Spinal cord (tissue), 9 donors: ENCODE measurements at regions not wholly inside any gene's neighbourhood (a gene's known extent, or its start where the extent isn't known, plus 50 kb on each side); places are given as distances from the start of the nearest gene placed in this dataset.

Experiments
- DNase-seq, 6 donors: peaks; one replicate each; pipeline versions ENCODE4 v3.0.0 to v3.0.0-alpha.2; 2013 to 2015; ENCODE audit warnings: low spot score in 6 of 6, low read depth in 4 of 6
- H3K27ac ChIP-seq: one replicate; pipeline ENCODE4 v1.5.1; 2013; ENCODE audit warnings: low read depth, low read length, control low read depth
- H3K27me3 ChIP-seq: one replicate; pipeline ENCODE4 v1.6.1; 2013; ENCODE audit warnings: low read length; ENCODE audit not compliant: control insufficient read depth, insufficient read depth
- H3K36me3 ChIP-seq: one replicate; pipeline ENCODE4 v1.6.1; 2013; ENCODE audit warnings: low read length; ENCODE audit not compliant: control insufficient read depth, insufficient read depth
- H3K4me1 ChIP-seq: one replicate; pipeline ENCODE4 v1.6.1; 2013; ENCODE audit warnings: low read length; ENCODE audit not compliant: control insufficient read depth, insufficient read depth
- H3K4me3 ChIP-seq: one replicate; pipeline ENCODE4 v1.5.1; 2013; ENCODE audit warnings: low read depth, low read length, control low read depth
- H3K9me3 ChIP-seq: one replicate; pipeline ENCODE4 v1.6.1; 2013; ENCODE audit warnings: low read length; ENCODE audit not compliant: control insufficient read depth, insufficient read depth
- WGBS: methylation state at CpG from one replicate; pipeline ENCODE4 v1.1.5; 2013; ENCODE audit warnings: missing lambda C conversion rate; ENCODE audit not compliant: insufficient coverage; 5-methylcytosine and 5-hydroxymethylcytosine counted together
- donor health status: healthy.

DNA sequence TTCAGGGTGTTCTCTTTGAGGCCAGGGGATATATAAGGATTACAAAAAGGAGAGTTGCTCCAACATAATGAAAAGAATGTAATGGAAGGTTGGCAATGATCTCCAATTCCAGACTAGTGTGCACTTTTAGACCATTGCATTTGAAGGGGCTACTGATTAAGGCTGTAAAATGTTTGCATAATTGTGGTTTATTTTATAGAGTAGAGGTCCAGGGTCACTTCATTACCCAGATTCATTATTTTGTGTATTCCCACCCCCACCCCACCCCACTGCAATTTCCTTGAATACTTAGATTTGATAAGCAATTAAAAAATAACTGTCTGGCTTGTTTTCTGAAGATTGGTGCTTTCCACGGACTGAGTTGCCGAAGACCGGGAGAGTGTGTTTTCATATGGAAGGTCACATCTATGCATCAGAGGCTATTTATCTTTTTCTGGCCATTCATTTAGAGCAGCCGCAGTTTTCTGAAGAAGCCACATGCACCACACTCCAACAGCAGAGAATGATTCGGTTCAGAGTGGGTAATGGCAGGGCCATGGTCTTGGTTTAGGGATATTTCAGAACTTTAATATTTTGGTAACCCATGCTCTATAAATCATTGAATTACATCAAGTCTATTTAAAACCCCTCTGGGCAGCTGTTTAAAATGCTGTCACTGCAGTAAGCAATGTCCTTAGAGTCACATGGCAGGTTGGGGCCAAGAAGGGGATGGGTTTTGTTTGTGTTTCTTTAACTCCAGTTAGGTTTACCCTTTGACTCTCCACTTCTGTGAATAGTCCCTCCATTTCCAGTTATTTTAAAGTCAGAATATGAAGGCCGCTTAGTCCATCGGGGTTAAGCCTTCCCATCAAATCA lies 94.6 kb downstream of the TMEM30B start:
- H3K27ac ChIP-seq, result no peak overlapping the region
- H3K9me3 ChIP-seq, result no peaks in the 10 kb centered on the region
- H3K4me3 ChIP-seq, result no peak overlapping the region
- no peaks in the 10 kb centered on the region for H3K36me3 ChIP-seq
- peaks cover 25% of the 10 kb centered on the region for H3K27me3 ChIP-seq
- peaks cover 15% of the 10 kb centered on the region for H3K4me1 ChIP-seq
- 100% methylated on average over 1 of the region's 7 CpGs for WGBS
- DNase-seq, result no peak

DNA sequence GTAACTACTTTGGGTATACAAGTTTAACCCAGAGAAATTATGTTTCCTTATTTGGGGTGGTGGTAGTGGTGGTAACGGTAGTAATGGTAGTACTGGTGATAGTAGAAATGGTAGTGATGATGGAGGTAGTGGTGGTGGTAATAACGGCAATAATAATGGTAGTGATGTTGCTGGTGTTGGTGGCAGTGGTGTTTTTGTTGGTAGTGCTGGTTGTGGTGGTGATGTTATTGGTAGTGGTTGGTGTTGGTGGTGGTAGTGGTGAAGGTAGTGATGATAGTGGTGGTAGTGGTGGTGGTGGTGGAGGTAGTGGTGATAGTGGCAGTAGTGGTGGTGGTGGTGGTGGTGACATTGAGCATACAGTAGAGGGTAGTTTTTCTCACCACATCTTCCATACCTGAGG lies 95.6 kb downstream of the TMEM30B start:
- Histone ChIP-seq H3K27ac (no peak overlapping the region), H3K4me1 (peaks cover 15% of the 10 kb centered on the region), H3K27me3 (peaks cover 25% of the 10 kb centered on the region), H3K36me3 (no peaks in the 10 kb centered on the region), H3K4me3 (no peak overlapping the region), H3K9me3 (no peaks in the 10 kb centered on the region)
- WGBS, result 45% methylated on average over 2 of the region's 2 CpGs
- no peak for DNase-seq

DNA sequence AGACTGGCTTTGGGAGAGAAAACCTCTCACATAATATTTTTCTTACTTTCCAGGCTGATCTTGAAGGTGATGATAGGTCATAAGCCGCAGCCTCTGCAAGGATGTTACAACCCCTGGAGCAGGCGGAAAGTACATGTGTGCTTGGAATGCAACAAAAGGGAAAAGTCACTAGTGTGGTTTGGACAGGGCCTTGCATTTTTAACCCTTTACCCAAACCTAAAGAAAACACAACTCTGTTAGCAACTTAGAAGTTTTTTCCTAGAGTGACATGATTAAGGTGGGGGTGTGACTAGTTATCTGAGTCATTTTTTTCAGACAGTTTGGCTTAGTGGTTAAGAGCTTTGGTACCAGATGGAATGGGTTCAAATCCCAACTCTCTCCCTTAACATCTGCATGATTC lies 97.0 kb downstream of the TMEM30B start:
- Histone ChIP-seq H3K4me1 (peaks cover 14% of the 10 kb centered on the region), H3K9me3 (no peaks in the 10 kb centered on the region), H3K4me3 (no peak overlapping the region), H3K27ac (no peak overlapping the region), H3K27me3 (peaks cover 18% of the 10 kb centered on the region), H3K36me3 (no peaks in the 10 kb centered on the region)
- DNase-seq, result no peak
- WGBS, result no CpG with 5 or more reads among the region's 2 CpGs

DNA sequence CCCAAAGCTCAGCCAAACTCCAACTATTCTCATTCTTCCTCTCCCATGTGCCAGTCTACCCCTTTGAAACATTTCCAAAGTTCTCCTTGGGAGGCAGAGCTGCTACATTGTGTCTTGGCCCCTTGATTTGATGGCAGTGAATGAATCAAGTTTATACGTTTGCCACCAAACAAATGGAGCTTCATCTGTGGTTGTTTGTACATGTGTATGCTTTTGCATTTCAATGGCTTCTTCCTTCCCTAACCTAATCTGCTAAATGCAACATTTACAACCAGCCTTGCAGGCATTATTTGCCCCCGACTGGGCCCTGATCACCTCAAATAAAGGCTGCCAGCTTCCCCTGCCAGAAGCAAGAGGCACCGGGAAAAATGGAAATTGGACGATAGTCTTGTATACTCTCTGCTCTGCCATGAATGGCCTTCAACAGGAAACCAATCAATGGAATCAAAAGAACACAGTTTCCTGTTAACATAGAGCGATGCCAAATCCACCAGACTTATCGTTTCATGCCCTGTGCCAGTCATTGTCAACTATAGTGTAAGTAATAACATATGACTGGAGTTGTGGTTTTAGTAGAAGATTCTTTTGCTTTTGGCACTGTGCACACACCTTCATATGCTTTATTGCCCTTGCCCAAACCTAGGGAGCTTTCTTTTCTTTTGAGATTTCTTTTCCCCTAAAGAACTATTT lies 97.8 kb downstream of the TMEM30B start:
- H3K27ac ChIP-seq, result no peak overlapping the region
- no peaks in the 10 kb centered on the region for H3K9me3 ChIP-seq
- H3K27me3 ChIP-seq, result peaks cover 13% of the 10 kb centered on the region
- WGBS, result 29% methylated on average over 3 of the region's 6 CpGs
- H3K36me3 ChIP-seq, result no peaks in the 10 kb centered on the region
- peak in 5 of 6 donors; percentile 18 to 85 (median 36) for DNase-seq
- peaks cover 7% of the 10 kb centered on the region for H3K4me1 ChIP-seq
- H3K4me3 ChIP-seq, result no peak overlapping the region

DNA sequence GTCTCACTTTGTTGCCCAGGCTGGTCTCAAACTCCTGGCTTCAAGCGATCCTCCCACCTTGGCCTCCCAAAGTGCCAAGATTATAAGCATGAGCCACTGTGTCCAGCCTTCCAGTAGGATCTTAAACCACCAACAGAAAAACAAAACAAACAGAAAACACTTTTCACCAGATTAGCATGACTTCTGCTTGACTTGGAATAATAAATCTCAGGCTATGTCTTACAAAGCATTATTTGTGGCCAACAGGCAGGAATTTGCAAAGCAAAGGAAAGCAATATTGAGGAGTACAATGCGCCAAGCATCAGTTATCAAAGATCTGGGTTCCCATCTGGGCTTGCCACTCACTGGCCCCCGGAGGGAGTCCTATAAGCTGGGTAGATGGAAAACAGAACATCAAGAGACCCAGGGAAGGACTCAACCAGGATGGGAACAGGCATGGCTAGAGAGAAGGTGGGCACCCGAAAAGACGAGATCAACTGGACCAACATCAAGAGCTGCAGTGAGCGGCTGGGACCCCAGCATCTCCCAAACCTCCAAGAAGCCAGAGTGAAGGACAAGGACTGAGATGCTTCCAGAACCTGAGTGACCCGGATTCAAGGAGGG lies 101.2 kb downstream of the TMEM30B start:
- no peaks in the 10 kb centered on the region for H3K9me3 ChIP-seq
- peaks cover 10% of the 10 kb centered on the region for H3K4me1 ChIP-seq
- H3K4me3 ChIP-seq, result no peak overlapping the region
- H3K27ac ChIP-seq, result no peak overlapping the region
- over 99% methylated on average over 7 of the region's 7 CpGs for WGBS
- no peaks in the 10 kb centered on the region for H3K36me3 ChIP-seq
- peaks cover 2% of the 10 kb centered on the region for H3K27me3 ChIP-seq
- no peak for DNase-seq

DNA sequence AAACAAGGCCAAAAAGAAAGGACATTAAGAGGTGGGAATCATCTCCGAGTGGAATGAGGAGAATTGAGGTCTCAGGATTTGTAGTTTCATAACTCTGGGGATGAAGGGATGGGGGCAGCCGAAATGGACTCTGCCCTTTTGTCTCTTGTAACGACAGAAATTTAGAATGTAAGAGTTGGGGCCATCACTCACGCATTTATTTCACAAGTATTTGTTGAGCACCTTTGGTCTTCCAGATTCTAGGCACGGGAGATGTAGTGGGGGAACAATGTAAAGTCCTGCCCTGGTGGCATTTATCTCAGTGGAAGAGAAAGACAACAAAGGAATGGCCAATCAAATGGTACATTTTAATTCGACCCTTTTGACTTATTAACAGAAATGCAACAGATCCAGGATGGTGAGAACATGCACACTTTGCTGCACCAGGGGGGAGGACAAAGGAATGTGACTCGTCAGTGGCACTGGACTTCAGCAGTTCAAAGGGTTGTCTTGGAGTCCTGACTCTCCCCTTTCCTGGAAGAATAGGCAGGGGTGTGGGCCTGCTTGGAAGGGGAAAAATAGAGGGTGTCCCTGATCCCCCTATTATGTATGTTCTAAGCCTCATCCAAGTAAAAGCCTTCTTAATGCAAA lies 102.0 kb downstream of the TMEM30B start:
- Histone ChIP-seq H3K4me3 (no peak overlapping the region), H3K36me3 (no peaks in the 10 kb centered on the region), H3K27me3 (no peaks in the 10 kb centered on the region), H3K4me1 (peaks cover 10% of the 10 kb centered on the region), H3K9me3 (no peaks in the 10 kb centered on the region), H3K27ac (no peak overlapping the region)
- no peak for DNase-seq
- 85% methylated on average over 6 of the region's 7 CpGs for WGBS

DNA sequence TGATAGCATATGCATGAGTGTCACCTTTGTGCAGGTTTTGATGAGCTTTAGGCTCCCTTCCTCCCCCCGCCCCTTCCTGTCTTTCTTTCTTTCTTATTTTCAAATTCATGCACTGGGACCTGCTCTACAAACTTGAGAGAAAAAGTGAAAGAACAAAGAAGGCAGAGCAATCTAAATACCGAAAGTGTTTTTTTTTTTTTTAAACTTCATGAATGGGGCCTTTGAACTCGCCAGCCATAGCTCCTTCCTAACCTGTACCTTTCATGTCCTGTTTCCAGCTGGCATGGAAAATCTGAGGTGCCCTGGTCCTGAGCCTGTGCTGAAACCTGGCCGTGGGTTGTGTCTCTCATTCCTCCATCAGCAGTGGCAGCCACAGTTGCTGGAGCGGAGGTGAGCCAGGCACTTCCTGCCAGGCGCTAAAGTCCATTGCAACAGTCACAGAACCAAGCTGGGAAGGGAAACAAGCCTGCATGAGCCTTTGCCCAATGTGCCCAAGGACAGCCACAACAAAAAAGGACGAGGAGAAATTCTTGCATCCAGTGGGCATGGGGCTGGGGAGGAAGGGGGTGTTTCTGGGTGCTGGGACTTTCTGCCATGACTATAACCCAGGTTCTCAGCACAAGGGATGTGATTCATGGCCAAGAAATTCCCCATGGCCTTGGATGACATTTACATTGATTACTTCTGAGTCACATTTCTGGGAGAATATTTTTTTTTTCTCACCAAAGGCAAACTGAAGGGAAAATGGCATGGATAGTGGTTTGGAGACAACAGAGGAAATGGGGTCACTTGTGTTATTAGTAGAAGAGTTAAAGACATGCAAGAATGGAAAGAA lies 102.7 kb downstream of the TMEM30B start:
- Histone ChIP-seq H3K27me3 (no peaks in the 10 kb centered on the region), H3K4me1 (peaks cover 10% of the 10 kb centered on the region), H3K27ac (no peak overlapping the region), H3K4me3 (no peak overlapping the region), H3K9me3 (no peaks in the 10 kb centered on the region), H3K36me3 (no peaks in the 10 kb centered on the region)
- 84% methylated on average over 6 of the region's 7 CpGs for WGBS
- no peak for DNase-seq

DNA sequence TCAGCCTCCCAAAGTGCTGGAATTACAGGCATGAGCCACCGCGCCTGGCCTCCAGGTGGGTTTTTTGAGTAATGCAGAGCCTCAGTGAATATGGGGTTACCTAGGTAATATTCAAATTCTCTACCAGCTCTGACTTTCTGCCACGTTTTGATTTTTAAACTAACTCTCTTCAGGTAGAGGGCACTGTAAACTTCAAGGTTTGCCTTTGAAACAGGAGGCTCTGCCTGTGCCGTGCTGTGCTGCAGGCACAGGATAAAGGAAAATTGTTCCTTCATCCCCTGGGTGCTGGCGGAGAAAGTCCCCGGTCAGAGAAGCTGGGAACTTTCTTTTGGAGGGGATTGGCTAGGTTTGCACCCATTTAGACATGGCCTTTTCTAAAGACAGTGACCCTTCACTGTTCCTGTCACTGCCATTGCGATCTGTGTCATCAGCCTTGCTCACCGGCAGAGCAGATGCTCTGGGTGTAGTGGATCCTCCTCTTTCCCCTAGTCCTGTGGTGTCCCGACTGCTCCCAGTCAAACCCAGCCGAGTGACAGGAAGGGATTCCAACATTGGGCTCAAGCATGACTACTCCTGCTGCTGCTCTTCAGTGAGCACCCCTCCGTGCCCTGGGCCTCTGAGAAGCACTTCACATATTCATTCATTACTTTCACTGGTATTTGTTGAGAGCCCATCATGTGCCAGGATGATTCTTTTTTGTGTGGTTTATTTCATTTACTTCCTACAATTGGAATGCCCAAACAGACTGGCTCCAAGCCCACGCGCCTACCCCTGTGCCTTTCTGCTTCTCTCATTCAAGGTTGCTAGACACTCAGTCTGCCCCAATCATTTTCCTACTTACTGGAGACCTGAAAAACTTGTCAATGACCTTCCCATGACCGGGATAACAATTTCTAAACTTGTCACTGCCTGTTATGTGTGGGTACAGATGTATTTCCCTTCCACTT lies 103.6 kb downstream of the TMEM30B start:
- Histone ChIP-seq H3K9me3 (no peaks in the 10 kb centered on the region), H3K4me1 (peaks cover 8% of the 10 kb centered on the region), H3K27ac (no peak overlapping the region), H3K4me3 (no peak overlapping the region), H3K27me3 (no peaks in the 10 kb centered on the region), H3K36me3 (no peaks in the 10 kb centered on the region)
- DNase-seq, result no peak
- WGBS, result 68% methylated on average over 7 of the region's 14 CpGs
